ENCODE measurements at regions not wholly inside any gene's neighbourhood (a gene's known extent, or its start where the extent isn't known, plus 50 kb on each side); places are given as distances from the start of the nearest gene placed in this dataset.

GRCh38 chr12:127663716-127664115, 603.3 kb upstream of the TMEM132C start:
- Histone ChIP-seq H4K8ac (ENCODE audit: extremely low read depth, insufficient read depth, low read length) (no peak overlapping the region), H3K27me3 (replicated peaks in 1 of 4; ENCODE audit: control insufficient read depth in 3 of 4, extremely low read depth in 1 of 4, insufficient read depth in 3 of 4, low read length in 3 of 4) (peaks cover 0 to 1% (median 0%) of the 10 kb centered on the region in 4 experiments; a peak in 2 of 7 replicates), H4K5ac (ENCODE audit: insufficient read length, low read depth, low read length) (no peak overlapping the region), H3K36me3 (ENCODE audit: control insufficient read depth in 2 of 4, insufficient read depth in 4 of 4, low read length in 3 of 4) (no peaks in the 10 kb centered on the region; a peak in 1 of 8 replicates), H3K4ac (replicated peaks; ENCODE audit: insufficient read length, low read depth, low read length) (no peak overlapping the region), H3K18ac (ENCODE audit: extremely low read depth, low read length) (no peak overlapping the region), H3K27ac (ENCODE audit: low read depth, low read length) (no peak overlapping the region), H2AFZ (ENCODE audit: low read length) (no peak overlapping the region), H2BK5ac (ENCODE audit: low read depth, low read length) (no peak overlapping the region), H2BK15ac (ENCODE audit: low read length) (no peak overlapping the region), H3K79me1 (ENCODE audit: low read depth, low read length) (no peaks in the 10 kb centered on the region), H2AK5ac (ENCODE audit: low read depth, low read length) (0 out of 2 replicates have a peak overlapping the region, but pooled peaks have one; percentile 49), H3K4me1 (replicated peaks in 1 of 4; ENCODE audit: control insufficient read depth in 3 of 4, insufficient read depth in 4 of 4, low read length in 3 of 4) (no peaks in the 10 kb centered on the region), H3K14ac (ENCODE audit: insufficient read length) (no peak overlapping the region), H3K23me2 (ENCODE audit: low read depth, low read length) (no peaks in the 10 kb centered on the region), H3K9me3 (ENCODE audit: insufficient read depth in 2 of 2, low read depth in 1 of 2, low read length in 1 of 2) (no peaks in the 10 kb centered on the region), H3K4me3 (ENCODE audit: extremely low read depth in 1 of 4, insufficient read depth in 2 of 4, low read depth in 3 of 4, low read length in 4 of 4) (no peak overlapping the region), H3K9ac (replicated peaks in 1 of 4; ENCODE audit: extremely low read depth in 1 of 4, low read depth in 3 of 4, low read length in 3 of 4) (no peak overlapping the region), H3K4me2 (ENCODE audit: insufficient read depth in 1 of 2, low read depth in 2 of 2, low read length in 2 of 2) (no peak overlapping the region), H3K56ac (replicated peaks; ENCODE audit: insufficient read length, low read depth, low read length) (no peak overlapping the region), H4K91ac (replicated peaks; ENCODE audit: insufficient read length, low read length) (no peak overlapping the region), H4K20me1 (replicated peaks in 1 of 2; ENCODE audit: control insufficient read depth in 1 of 2, insufficient read depth in 2 of 2, low read length in 2 of 2) (no peaks in the 10 kb centered on the region), H3K23ac (ENCODE audit: insufficient read length) (no peak overlapping the region), H3K79me2 (ENCODE audit: control insufficient read depth in 1 of 2, insufficient read depth in 2 of 2, low read length in 2 of 2) (no peaks in the 10 kb centered on the region), H2BK12ac (ENCODE audit: low read depth, low read length) (no peak overlapping the region), H2BK20ac (ENCODE audit: low read length) (no peak overlapping the region), H2BK120ac (replicated peaks; ENCODE audit: low read depth, low read length) (no peak overlapping the region)
- ChIA-PET CTCF (ENCODE audit: partially characterized antibody) (interaction anchor here (2.1 kb wide), 1 partner anchor 13 kb away, joined by 9 read pairs; no protein-coding TSS in a partner anchor), POLR2A (ENCODE audit: partially characterized antibody) (no interaction called here)
- DNase-seq (ENCODE audit: low read depth in 1 of 2, low spot score in 2 of 2) (no peak), FAIRE-seq (no peak)
- 100% methylated on average over 3 of the region's 3 CpGs; no CpG with 5 or more reads in 1 of the 2 experiments for WGBS, 2 experiments (ENCODE audit: extremely low coverage in 1 of 2, insufficient coverage in 1 of 2, insufficient read length in 1 of 2, insufficient replicate concordance in 2 of 2, low coverage in 1 of 2, low lambda C conversion rate in 2 of 2, missing lambda C conversion rate in 1 of 2)
- TF ChIP-seq TAF7 (optimal IDR thresholded peaks at IDR 0.05; ENCODE audit: borderline replicate concordance, low read depth, low read length) (no peak), EGR1 (IDR thresholded peaks at IDR 0.05; ENCODE audit: borderline replicate concordance, low read depth, low read length) (no peak), KDM5A (IDR thresholded peaks at IDR 0.05; ENCODE audit: low read length) (no peak), MAFK (IDR thresholded peaks at IDR 0.05; ENCODE audit: low read depth, low read length) (no peak), TCF12 (IDR thresholded peaks at IDR 0.05; ENCODE audit: low read depth, low read length) (no peak), CREB1 (IDR thresholded peaks at IDR 0.05) (no peak), TAF1 (IDR thresholded peaks at IDR 0.05; ENCODE audit: low read depth, low read length) (no peak), CTBP2 (IDR thresholded peaks at IDR 0.05; ENCODE audit: borderline replicate concordance, insufficient read depth, insufficient read length, low read length) (no peak), CBX5 (IDR thresholded peaks at IDR 0.05; ENCODE audit: low read depth, low read length) (no peak), GTF2F1 (IDR thresholded peaks at IDR 0.05; ENCODE audit: borderline replicate concordance, low read depth, low read length) (no peak), POLR2A (IDR thresholded peaks at IDR 0.05; ENCODE audit: control extremely low read depth in 1 of 2, low read depth in 2 of 2, low read length in 2 of 2) (no peak), CBX8 (IDR thresholded peaks at IDR 0.05; ENCODE audit: borderline replicate concordance, low read depth, low read length) (no peak), POLR2AphosphoS5 (IDR thresholded peaks at IDR 0.05; ENCODE audit: low read depth, low read length) (no peak)
- TF ChIP-seq, protein P1, sequence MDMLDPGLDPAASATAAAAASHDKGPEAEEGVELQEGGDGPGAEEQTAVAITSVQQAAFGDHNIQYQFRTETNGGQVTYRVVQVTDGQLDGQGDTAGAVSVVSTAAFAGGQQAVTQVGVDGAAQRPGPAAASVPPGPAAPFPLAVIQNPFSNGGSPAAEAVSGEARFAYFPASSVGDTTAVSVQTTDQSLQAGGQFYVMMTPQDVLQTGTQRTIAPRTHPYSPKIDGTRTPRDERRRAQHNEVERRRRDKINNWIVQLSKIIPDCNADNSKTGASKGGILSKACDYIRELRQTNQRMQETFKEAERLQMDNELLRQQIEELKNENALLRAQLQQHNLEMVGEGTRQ (IDR thresholded peaks at IDR 0.05; ENCODE audit: low read length), result no peak
- TF ChIP-seq, protein P2, sequence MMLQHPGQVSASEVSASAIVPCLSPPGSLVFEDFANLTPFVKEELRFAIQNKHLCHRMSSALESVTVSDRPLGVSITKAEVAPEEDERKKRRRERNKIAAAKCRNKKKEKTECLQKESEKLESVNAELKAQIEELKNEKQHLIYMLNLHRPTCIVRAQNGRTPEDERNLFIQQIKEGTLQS (IDR thresholded peaks at IDR 0.05; ENCODE audit: insufficient read depth, low read depth, low read length), result no peak
